MM.1S (cell line): ENCODE measurements at regions not wholly inside any gene's neighbourhood (a gene's known extent, or its start where the extent isn't known, plus 50 kb on each side); places are given as distances from the start of the nearest gene placed in this dataset.

Source experiments
- EZH2 ChIP-seq: fragments of 300-600 bp; sonication (generic); optimal IDR thresholded peaks from 2 replicates; pipeline ENCODE3; 2017; ENCODE audit warnings: low read depth, mild to moderate bottlenecking, antibody characterized with exemption, low read length, mixed read lengths
- TF ChIP-seq, protein P1 (sequence below): fragments of 300-600 bp; sonication (generic); IDR thresholded peaks from 2 replicates; pipeline ENCODE4 v1.5.1; 2016; ENCODE audit warnings: antibody characterized with exemption, low read length, mixed read lengths

DNA sequence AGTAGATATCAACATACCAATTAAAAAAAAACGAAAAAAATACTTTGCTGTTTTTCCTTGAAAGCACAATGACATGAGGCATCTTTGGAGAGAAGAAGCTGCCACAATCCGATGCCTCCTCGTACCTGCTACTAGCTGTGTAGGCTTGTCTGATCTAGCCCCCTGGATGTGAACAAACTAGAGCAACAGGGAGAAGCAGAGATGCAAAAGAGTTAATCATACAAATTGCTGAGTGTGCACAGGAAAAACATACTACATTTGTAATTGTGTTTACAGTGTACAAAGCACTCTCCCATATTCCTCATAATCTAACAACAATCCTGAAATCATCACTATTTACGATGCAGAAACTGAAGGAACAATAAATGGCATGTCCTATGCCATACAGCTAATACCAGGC, 227.0 kb upstream of the CTNNB1 start:
- TF ChIP-seq, protein P1, sequence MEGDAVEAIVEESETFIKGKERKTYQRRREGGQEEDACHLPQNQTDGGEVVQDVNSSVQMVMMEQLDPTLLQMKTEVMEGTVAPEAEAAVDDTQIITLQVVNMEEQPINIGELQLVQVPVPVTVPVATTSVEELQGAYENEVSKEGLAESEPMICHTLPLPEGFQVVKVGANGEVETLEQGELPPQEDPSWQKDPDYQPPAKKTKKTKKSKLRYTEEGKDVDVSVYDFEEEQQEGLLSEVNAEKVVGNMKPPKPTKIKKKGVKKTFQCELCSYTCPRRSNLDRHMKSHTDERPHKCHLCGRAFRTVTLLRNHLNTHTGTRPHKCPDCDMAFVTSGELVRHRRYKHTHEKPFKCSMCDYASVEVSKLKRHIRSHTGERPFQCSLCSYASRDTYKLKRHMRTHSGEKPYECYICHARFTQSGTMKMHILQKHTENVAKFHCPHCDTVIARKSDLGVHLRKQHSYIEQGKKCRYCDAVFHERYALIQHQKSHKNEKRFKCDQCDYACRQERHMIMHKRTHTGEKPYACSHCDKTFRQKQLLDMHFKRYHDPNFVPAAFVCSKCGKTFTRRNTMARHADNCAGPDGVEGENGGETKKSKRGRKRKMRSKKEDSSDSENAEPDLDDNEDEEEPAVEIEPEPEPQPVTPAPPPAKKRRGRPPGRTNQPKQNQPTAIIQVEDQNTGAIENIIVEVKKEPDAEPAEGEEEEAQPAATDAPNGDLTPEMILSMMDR = no peak
- no peak for TF ChIP-seq EZH2
